ENCODE measurements at regions not wholly inside any gene's neighbourhood (a gene's known extent, or its start where the extent isn't known, plus 50 kb on each side); places are given as distances from the start of the nearest gene placed in this dataset.
"Not testable (repeated sequence)": the region's sequence is repeated elsewhere in the genome, so short reads cannot be mapped to it uniquely, and the experiment has no call there.

- no peak for ATAC-seq
- DNase-seq (ENCODE audit: low spot score), result no peak
- intact Hi-C loops (cut with DNase I), result no loop called here
Measured at GRCh38 chr7:124201768-124202349, 169.0 kb upstream of the TMEM229A start.

DNA sequence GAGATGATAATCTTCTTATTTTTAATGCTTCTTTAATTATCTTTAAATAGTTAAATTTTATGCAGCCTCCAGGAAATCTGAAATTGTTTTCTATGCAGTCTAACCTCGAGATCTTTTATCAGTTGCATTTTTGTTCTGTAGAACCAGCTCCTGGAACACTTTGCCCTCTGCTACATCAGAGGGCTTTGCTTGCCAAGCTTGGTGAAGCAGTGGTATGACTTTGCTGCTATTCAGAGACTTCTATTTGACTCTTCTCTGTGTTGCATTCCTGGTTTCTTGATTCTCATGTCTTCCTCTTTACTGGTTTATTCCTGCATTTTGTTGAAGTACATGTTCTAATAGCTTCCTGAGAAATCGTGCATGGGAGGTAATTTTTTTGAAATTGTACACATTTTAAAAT, 163.7 kb upstream of the TMEM229A start:
- DNase-seq (ENCODE audit: low spot score), result no peak
- intact Hi-C loops (cut with DNase I), result no loop called here
- ATAC-seq, result no peak

GRCh38 chr7:124192885-124193284, 160.0 kb upstream of the TMEM229A start:
- ATAC-seq (no peak), DNase-seq (ENCODE audit: low spot score) (no peak)
- intact Hi-C loops (cut with DNase I), result no loop called here

GRCh38 chr7:124191713-124192112, 158.8 kb upstream of the TMEM229A start:
- intact Hi-C loops (cut with DNase I), result no loop called here
- ATAC-seq (no peak), DNase-seq (ENCODE audit: low spot score) (no peak)

GRCh38 chr7:124191030-124191429, 158.2 kb upstream of the TMEM229A start:
- DNase-seq (ENCODE audit: low spot score) (no peak), ATAC-seq (no peak)

DNA sequence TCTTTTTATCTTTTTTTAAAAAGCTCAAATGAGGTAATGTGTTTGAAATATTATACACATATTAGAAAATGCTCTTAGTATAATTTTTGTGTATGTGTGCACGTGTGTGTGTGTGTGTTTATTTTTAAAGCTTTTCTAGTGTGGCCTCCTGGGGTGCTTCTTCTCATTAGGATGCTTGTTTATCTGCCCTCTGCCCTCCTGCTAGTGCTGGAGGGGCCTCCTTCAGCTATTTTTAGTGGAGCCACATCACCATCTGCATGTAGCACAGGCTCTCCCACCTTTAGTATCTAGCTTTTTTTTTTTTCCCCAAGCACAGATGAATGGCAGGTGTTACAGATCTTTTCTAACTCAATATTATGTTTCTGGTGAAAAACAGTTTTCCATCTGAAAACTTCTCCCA, 155.7 kb upstream of the TMEM229A start:
- DNase-seq (ENCODE audit: low spot score), result no peak
- intact Hi-C loops (cut with DNase I), result no loop called here
- no peak for ATAC-seq

More at GRCh38 chr7:124191030-124191429, 158.2 kb upstream of the TMEM229A start:
- intact Hi-C loops (cut with DNase I), result no loop called here

DNA sequence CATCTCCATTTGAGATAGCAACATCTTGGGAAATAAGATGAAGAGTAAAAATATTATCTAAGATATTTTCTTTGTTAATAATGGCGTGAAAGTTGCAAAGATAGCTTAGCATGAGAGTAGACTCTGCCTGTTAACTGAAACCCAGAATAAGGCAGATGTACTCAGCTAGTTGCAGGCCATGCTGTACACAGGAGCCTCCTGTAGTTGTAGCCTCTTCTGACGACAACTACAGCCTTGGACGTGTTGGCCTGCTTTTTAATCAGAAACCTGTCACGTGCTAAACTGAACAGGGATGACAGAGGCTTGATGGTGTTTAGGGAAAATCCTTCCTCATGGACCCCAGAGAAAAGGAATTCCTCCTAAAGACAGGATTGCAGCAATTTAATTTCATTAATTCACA, 155.1 kb upstream of the TMEM229A start:
- intact Hi-C loops (cut with DNase I), result no loop called here
- no peak for ATAC-seq
- no peak for DNase-seq (ENCODE audit: low spot score)

GRCh38 chr7:124183649-124184048, 150.8 kb upstream of the TMEM229A start:
- ATAC-seq (no peak), DNase-seq (ENCODE audit: low spot score) (no peak)
- intact Hi-C loops (cut with DNase I), result no loop called here

GRCh38 chr7:124179641-124180040, 146.8 kb upstream of the TMEM229A start:
- intact Hi-C loops (cut with DNase I), result no loop called here
- no peak for ATAC-seq
- no peak for DNase-seq (ENCODE audit: low spot score)

DNA sequence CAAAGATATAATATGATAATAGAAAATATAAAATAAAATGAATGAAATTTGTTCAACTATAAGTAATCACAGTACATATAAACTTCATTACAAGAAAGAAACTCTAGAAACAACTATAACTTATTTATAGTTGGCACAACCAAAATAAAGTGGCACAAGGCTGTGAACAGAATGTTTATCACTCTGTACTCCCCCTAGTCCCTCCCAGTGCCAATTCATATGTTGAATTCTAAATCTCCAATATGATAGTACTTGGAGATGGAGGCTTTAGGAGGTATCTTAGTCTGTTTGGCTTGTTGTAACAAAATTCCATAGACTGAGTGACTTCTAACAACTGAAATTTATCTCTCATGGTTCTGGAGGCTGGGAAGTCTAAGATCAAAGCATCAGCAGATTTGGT, 145.0 kb upstream of the TMEM229A start:
- intact Hi-C loops (cut with DNase I), result no loop called here
- no peak for DNase-seq (ENCODE audit: low spot score)
- no peak for ATAC-seq

- intact Hi-C loops (cut with DNase I); DNase-seq (ENCODE audit: low spot score); ATAC-seq: not testable (repeated sequence)
Measured at GRCh38 chr7:124171812-124172211, 138.9 kb upstream of the TMEM229A start.

GRCh38 chr7:124171068-124171467, 138.2 kb upstream of the TMEM229A start:
- intact Hi-C loops (cut with DNase I), result no loop called here
- no peak for DNase-seq (ENCODE audit: low spot score)
- no peak for ATAC-seq

- no peak for ATAC-seq
Measured at GRCh38 chr7:124168616-124169015, 135.7 kb upstream of the TMEM229A start.

GRCh38 chr7:124162667-124163066, 129.8 kb upstream of the TMEM229A start:
- intact Hi-C loops (cut with DNase I), result no loop called here

More at GRCh38 chr7:124168616-124169015, 135.7 kb upstream of the TMEM229A start:
- intact Hi-C loops (cut with DNase I), result no loop called here
- no peak for DNase-seq (ENCODE audit: low spot score)

GRCh38 chr7:124155432-124156022, 122.7 kb upstream of the TMEM229A start:
- DNase-seq (ENCODE audit: low spot score) (no peak), ATAC-seq (no peak)
- intact Hi-C loops (cut with DNase I), result no loop called here

More at GRCh38 chr7:124162667-124163066, 129.8 kb upstream of the TMEM229A start:
- DNase-seq (ENCODE audit: low spot score), result no peak
- no peak for ATAC-seq

DNA sequence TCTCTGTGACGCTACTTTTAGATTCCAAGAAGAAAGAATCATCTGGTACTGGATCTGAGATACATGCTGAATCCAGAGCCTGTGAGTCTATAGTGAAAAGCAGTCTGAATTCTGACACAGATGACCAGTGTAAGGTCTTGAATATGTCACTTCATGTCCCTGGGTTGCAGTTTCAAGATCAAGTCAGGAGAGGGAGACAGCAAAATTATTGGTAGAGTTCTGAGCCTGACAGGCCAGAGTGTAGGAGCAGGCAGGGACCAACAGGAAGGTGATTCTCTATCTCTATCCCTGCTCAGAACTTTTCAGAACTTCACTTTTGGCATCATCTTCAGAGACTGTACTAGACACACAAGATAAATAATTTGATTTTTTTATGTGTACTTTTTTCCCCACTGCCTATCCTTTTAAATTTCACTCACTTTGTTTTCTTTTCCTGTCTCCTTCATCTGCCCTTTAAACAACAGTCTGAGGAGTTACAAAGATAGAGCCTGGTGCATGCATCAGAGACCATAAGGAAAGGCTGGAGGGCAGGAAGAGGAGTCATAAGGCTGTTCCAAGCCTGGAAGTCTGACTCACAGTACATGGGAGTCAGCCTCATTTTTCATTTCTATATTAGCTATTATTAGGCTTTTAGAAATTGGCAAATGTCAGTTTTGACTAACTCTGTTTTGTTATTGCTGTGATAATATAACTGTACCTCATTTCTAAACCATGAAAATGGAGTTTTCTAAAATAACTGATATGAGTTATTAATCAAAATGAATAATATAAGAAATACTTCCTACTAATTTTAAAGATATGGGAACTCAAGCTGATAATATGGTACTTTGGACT, 120.2 kb upstream of the TMEM229A start:
- DNase-seq (ENCODE audit: low spot score) (no peak), ATAC-seq (no peak)
- intact Hi-C loops (cut with DNase I), result no loop called here

DNA sequence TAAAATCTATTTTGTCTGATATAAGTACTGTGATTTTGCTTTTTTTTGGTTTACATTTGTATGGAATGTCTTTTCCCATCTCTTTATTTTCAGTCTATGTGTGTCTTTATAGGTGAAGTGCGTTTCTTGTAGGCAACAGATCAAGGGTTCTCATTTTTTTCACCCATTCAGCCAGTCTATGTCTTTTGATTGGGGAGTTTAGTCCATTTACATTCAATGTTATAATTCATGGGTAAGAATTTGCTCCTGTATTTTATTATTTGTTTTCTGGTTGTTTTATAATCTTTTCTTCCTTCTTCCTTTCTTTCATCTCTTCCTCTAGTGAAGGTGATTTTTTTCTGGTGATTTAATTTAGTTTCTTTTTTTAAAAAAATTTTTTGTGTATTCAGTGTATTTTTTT, 104.8 kb upstream of the TMEM229A start:
- DNase-seq (ENCODE audit: low spot score) (no peak), ATAC-seq (no peak)
- intact Hi-C loops (cut with DNase I), result no loop called here

GRCh38 chr7:124124201-124124600, 91.3 kb upstream of the TMEM229A start:
- intact Hi-C loops (cut with DNase I), result no loop called here
- ATAC-seq (no peak), DNase-seq (ENCODE audit: low spot score) (no peak)

DNA sequence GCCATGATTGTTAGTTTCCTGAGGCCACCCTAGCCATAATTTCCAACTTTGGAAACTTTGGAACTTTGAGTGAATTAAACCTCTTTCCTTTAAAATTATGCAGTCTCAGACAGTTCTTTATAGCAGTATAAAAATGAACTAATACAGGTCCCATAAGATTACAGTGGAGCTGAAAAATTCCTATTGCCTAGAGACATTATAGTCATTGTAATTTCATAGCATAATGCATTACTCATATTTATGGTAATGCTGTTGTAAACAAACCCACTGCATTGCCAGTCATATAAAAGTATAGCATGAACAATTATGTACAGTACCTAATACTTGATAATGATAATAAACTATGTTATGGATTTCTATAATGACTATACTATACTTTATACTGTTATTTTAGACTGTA, 88.0 kb upstream of the TMEM229A start:
- DNase-seq (ENCODE audit: low spot score), result no peak
- ATAC-seq, result no peak
- intact Hi-C loops (cut with DNase I), result no loop called here

GRCh38 chr7:124113045-124113444, 80.2 kb upstream of the TMEM229A start:
- intact Hi-C loops (cut with DNase I), result no loop called here
- ATAC-seq (no peak), DNase-seq (ENCODE audit: low spot score) (no peak)

Measured in sciatic nerve (tissue), 2 donors.